ENCODE measurements at regions not wholly inside any gene's neighbourhood (a gene's known extent, or its start where the extent isn't known, plus 50 kb on each side); places are given as distances from the start of the nearest gene placed in this dataset.

GRCh38 chr6:63049216-63049615, 162.1 kb upstream of the FKBP1C start:
- TF ChIP-seq TCF7 (CRISPR knock-in tag; IDR thresholded peaks at IDR 0.05; ENCODE audit: low read depth) (no peak), USF2 (CRISPR knock-in tag; IDR thresholded peaks at IDR 0.05) (no peak), CTCF (IDR thresholded peaks at IDR 0.05) (no peak), PREB (CRISPR knock-in tag; IDR thresholded peaks at IDR 0.05; ENCODE audit: borderline replicate concordance) (no peak), NR3C1 (CRISPR knock-in tag; conservative IDR thresholded peaks at IDR 0.05; ENCODE audit: low read depth) (no peak), ETV6 (CRISPR knock-in tag; IDR thresholded peaks at IDR 0.05) (no peak), NFYB (CRISPR knock-in tag; conservative IDR thresholded peaks at IDR 0.05; ENCODE audit: low read depth) (no peak)
